SK-N-SH (cell line): ENCODE measurements at regions not wholly inside any gene's neighbourhood (a gene's known extent, or its start where the extent isn't known, plus 50 kb on each side); places are given as distances from the start of the nearest gene placed in this dataset.

Source experiments
- CTCF ChIA-PET: fragments of 300-600, 350-600 bp; formaldehyde crosslinking; extraction: SDS; loops from one replicate; lab custom pipeline; 2021; lab: Yijun Ruan, JAX
- POLR2A ChIA-PET: fragments of 350-600 bp; sonication (Branson Sonifier 250); formaldehyde crosslinking; extraction: SDS; loops from one replicate; lab custom pipeline; 2020; ENCODE audit warnings: antibody characterized with exemption, inconsistent platforms; lab: Yijun Ruan, JAX
- DNase-seq: peaks from one replicate; pipeline ENCODE4 v3.0.0; 2012
- H2AFZ ChIP-seq: fragments of 200-600 bp; sonication (generic); 2 replicates; pipeline ENCODE4 v1.8.1; 2016; ENCODE audit warnings: antibody characterized with exemption, mild to moderate bottlenecking, low read depth
- H3F3A ChIP-seq: fragments of 200-600 bp; sonication (generic); replicated peaks from 2 replicates; pipeline ENCODE3; 2016; ENCODE audit warnings: antibody characterized with exemption, mild to moderate bottlenecking; ENCODE audit not compliant: insufficient read depth
- H3K27ac ChIP-seq, 2 experiments: fragments of 200-500 bp in 1 of 2; fragments of 200-600 bp in 1 of 2; sonication (Bioruptor generic) in 1 of 2; sonication (generic), shearing (Covaris generic) in 1 of 2; 2 replicates each; pipeline versions ENCODE4 v1.5.1 to v1.6.1; 2014 to 2016; ENCODE audit warnings: low read depth in 2 of 2, inconsistent platforms in 1 of 2, low read length in 1 of 2, mild to moderate bottlenecking in 1 of 2, mixed read lengths in 1 of 2
- H3K27me3 ChIP-seq: fragments of 200-600 bp; sonication (generic), shearing (Covaris generic); 2 replicates; pipeline ENCODE4 v1.6.1; 2016; ENCODE audit warnings: mixed run types; ENCODE audit not compliant: insufficient read depth
- H3K36me3 ChIP-seq, 2 experiments: fragments of 200-500 bp in 1 of 2; fragments of 200-600 bp in 1 of 2; sonication (Bioruptor generic) in 1 of 2; sonication (generic) in 1 of 2; replicated peaks in 1 of 2; 2 replicates each; pipeline versions ENCODE3 to v1.5.1; 2014 to 2016; ENCODE audit warnings: low read length in 1 of 2, mild to moderate bottlenecking in 1 of 2; ENCODE audit not compliant: insufficient read depth in 2 of 2, control insufficient read depth in 1 of 2
- H3K4me1 ChIP-seq, 2 experiments: fragments of 200-500 bp in 1 of 2; fragments of 200-600 bp in 1 of 2; sonication (Bioruptor generic) in 1 of 2; sonication (generic), shearing (Covaris generic) in 1 of 2; 2 replicates each; pipeline versions ENCODE4 v1.5.1 to v1.6.1; 2014 to 2016; ENCODE audit warnings: low read depth in 1 of 2, low read length in 1 of 2, mixed run types in 1 of 2; ENCODE audit not compliant: insufficient read depth in 2 of 2, control insufficient read depth in 1 of 2
- H3K4me2 ChIP-seq: fragments of 200-600 bp; sonication (generic), shearing (Covaris generic); 2 replicates; pipeline ENCODE4 v1.6.1; 2017; ENCODE audit warnings: mixed run types
- H3K4me3 ChIP-seq, 2 experiments: fragments of 200-500 bp in 1 of 2; fragments of 200-600 bp in 1 of 2; sonication (Bioruptor generic) in 1 of 2; sonication (generic), shearing (Covaris generic) in 1 of 2; 2 replicates each; pipeline versions ENCODE4 v1.5.1 to v1.8.1; 2014 to 2016; ENCODE audit warnings: low read depth in 2 of 2, inconsistent platforms in 1 of 2, low read length in 1 of 2, mild to moderate bottlenecking in 1 of 2, mixed read lengths in 1 of 2, moderate library complexity in 1 of 2
- H3K79me2 ChIP-seq: fragments of 200-600 bp; sonication (generic); 2 replicates; pipeline ENCODE4 v1.8.1; 2017; ENCODE audit warnings: mild to moderate bottlenecking; ENCODE audit not compliant: insufficient read depth
- H3K9ac ChIP-seq: fragments of 200-600 bp; sonication (generic); 2 replicates; pipeline ENCODE4 v1.6.1; 2017; ENCODE audit warnings: mixed run types
- H3K9me2 ChIP-seq: fragments of 200-600 bp; sonication (generic); 2 replicates; pipeline ENCODE4 v1.6.1; 2017; ENCODE audit warnings: mixed run types
- H3K9me3 ChIP-seq: fragments of 200-600 bp; sonication (generic); 2 replicates; pipeline ENCODE4 v1.6.1; 2017; ENCODE audit warnings: mixed run types, mild to moderate bottlenecking, moderate library complexity
- H4K20me1 ChIP-seq: fragments of 200-600 bp; sonication (generic); 2 replicates; pipeline ENCODE4 v1.6.1; 2017; ENCODE audit warnings: mild to moderate bottlenecking, mixed run types; ENCODE audit not compliant: insufficient read depth
- FOXM1 ChIP-seq: IDR thresholded peaks from 2 replicates; pipeline ENCODE4 v1.4.0; 2012; ENCODE audit warnings: low read depth, mild to moderate bottlenecking
- GATA2 ChIP-seq: sonication (generic); formaldehyde crosslinking; IDR thresholded peaks from 2 replicates; pipeline ENCODE4 v1.5.0; 2020; ENCODE audit warnings: mild to moderate bottlenecking, missing genetic modification reagents
- TEAD4 ChIP-seq: IDR thresholded peaks from 2 replicates; pipeline ENCODE4 v1.4.0; 2012; ENCODE audit warnings: mild to moderate bottlenecking, borderline replicate concordance; ENCODE audit not compliant: insufficient read depth
- YY1 ChIP-seq: IDR thresholded peaks from 2 replicates; pipeline ENCODE4 v1.4.0; 2012; ENCODE audit warnings: low read depth, mild to moderate bottlenecking
- WGBS: methylation state at CpG from one replicate; pipeline ENCODE4 v1.1.6; 2017; ENCODE audit warnings: low lambda C conversion rate; 5-methylcytosine and 5-hydroxymethylcytosine counted together
- TF ChIP-seq, protein P1 (sequence below): IDR thresholded peaks from 2 replicates; pipeline ENCODE4 v1.4.0; 2012; ENCODE audit warnings: low read depth, borderline replicate concordance
- TF ChIP-seq, protein P2 (sequence below): fragments of 200-600 bp; sonication (generic); IDR thresholded peaks from 2 replicates; pipeline ENCODE4 v1.6.1; 2017; ENCODE audit warnings: antibody characterized with exemption, mild to moderate bottlenecking, moderate library complexity
- TF ChIP-seq, protein P3 (sequence below): IDR thresholded peaks from 2 replicates; pipeline ENCODE4; 2012
- TF ChIP-seq, protein P4 (sequence below): IDR thresholded peaks from 2 replicates; pipeline ENCODE4 v1.4.0; 2012; ENCODE audit warnings: low read depth, borderline replicate concordance

DNA sequence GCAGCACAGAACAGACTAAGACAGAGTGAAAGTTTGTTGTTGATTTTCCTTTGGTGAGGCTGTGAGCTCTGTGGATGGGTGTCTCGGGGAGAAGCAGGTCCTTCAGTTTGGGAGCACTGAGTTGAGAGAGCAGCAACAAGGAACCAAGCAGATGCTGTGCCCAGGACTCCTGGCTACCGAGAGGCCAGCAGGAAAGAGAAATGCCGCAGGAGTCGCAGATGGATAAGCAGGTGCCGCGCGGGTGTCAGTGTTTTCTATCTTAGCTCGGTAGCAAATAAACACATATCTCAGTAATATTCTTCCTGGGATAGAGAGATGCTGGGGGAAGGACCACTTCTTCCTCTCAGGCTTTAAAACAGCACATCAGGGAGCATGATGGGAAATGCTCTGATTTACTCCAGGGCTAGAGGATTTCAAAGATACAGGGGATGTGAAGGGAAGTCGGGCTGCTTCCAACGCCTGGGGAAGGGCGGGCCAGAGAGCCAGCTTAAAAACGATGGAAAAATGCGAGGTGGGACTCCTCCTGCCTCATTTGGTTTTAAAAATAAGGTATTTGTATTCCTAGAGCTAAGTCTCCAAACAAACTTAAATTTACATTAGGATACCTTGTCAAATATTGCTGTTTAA lies 470.7 kb upstream of the B3GAT1 start:
- Histone ChIP-seq H3K4me1 (peaks cover 0 to 2% of the 10 kb centered on the region in 2 experiments; a peak in 1 of 4 replicates), H3K9ac (no peak overlapping the region), H3K4me3 (no peak overlapping the region), H3K27me3 (no peaks in the 10 kb centered on the region), H3K36me3 (no peaks in the 10 kb centered on the region), H3K9me2 (no peaks in the 10 kb centered on the region), H2AFZ (no peak overlapping the region), H3K79me2 (no peaks in the 10 kb centered on the region), H4K20me1 (no peaks in the 10 kb centered on the region), H3K9me3 (no peaks in the 10 kb centered on the region), H3K27ac (no peak overlapping the region), H3F3A (no peaks in the 10 kb centered on the region), H3K4me2 (no peak overlapping the region)
- TF ChIP-seq, protein P1, sequence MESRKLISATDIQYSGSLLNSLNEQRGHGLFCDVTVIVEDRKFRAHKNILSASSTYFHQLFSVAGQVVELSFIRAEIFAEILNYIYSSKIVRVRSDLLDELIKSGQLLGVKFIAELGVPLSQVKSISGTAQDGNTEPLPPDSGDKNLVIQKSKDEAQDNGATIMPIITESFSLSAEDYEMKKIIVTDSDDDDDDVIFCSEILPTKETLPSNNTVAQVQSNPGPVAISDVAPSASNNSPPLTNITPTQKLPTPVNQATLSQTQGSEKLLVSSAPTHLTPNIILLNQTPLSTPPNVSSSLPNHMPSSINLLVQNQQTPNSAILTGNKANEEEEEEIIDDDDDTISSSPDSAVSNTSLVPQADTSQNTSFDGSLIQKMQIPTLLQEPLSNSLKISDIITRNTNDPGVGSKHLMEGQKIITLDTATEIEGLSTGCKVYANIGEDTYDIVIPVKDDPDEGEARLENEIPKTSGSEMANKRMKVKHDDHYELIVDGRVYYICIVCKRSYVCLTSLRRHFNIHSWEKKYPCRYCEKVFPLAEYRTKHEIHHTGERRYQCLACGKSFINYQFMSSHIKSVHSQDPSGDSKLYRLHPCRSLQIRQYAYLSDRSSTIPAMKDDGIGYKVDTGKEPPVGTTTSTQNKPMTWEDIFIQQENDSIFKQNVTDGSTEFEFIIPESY, result no peak
- TF ChIP-seq TEAD4 (no peak), FOXM1 (no peak), GATA2 (CRISPR knock-in tag) (no peak)
- TF ChIP-seq, protein P2, sequence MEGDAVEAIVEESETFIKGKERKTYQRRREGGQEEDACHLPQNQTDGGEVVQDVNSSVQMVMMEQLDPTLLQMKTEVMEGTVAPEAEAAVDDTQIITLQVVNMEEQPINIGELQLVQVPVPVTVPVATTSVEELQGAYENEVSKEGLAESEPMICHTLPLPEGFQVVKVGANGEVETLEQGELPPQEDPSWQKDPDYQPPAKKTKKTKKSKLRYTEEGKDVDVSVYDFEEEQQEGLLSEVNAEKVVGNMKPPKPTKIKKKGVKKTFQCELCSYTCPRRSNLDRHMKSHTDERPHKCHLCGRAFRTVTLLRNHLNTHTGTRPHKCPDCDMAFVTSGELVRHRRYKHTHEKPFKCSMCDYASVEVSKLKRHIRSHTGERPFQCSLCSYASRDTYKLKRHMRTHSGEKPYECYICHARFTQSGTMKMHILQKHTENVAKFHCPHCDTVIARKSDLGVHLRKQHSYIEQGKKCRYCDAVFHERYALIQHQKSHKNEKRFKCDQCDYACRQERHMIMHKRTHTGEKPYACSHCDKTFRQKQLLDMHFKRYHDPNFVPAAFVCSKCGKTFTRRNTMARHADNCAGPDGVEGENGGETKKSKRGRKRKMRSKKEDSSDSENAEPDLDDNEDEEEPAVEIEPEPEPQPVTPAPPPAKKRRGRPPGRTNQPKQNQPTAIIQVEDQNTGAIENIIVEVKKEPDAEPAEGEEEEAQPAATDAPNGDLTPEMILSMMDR, result no peak
- TF ChIP-seq, protein P3, sequence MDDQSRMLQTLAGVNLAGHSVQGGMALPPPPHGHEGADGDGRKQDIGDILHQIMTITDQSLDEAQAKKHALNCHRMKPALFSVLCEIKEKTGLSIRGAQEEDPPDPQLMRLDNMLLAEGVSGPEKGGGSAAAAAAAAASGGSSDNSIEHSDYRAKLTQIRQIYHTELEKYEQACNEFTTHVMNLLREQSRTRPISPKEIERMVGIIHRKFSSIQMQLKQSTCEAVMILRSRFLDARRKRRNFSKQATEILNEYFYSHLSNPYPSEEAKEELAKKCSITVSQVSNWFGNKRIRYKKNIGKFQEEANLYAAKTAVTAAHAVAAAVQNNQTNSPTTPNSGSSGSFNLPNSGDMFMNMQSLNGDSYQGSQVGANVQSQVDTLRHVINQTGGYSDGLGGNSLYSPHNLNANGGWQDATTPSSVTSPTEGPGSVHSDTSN, result no peak
- TF ChIP-seq, protein P4, sequence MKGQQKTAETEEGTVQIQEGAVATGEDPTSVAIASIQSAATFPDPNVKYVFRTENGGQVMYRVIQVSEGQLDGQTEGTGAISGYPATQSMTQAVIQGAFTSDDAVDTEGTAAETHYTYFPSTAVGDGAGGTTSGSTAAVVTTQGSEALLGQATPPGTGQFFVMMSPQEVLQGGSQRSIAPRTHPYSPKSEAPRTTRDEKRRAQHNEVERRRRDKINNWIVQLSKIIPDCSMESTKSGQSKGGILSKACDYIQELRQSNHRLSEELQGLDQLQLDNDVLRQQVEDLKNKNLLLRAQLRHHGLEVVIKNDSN, result no peak
- WGBS, result 50% methylated on average over 13 of the region's 13 CpGs
- CTCF ChIA-PET, result interaction anchor here (0.9 to 1.8 kb wide), 3 partner anchors 14 to 122 kb away, joined by 3 to 11 read pairs (median 3); no protein-coding TSS in a partner anchor
- POLR2A ChIA-PET, result no interaction called here
- DNase-seq, result no peak

DNA sequence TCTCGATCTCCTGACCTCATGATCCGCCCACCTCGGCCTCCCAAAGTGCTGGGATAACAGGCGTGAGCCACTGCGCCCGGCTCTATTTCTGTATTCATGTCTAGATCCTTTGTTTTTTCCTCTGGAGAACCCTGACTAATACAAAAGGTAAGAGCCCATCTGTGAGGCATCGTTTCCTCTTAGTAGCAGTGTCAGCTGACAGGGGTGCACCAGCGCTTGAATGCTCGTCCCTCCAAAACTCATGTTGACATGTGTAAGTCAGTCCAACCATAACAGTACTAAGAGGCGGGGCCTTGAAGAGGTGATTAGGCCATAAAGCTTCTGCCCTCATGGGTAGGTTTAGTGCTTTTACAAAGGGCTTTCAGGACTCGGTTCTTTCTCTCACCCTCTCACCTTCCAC lies 470.1 kb upstream of the B3GAT1 start:
- DNase-seq, result no peak

More for the DNA sequence above, 470.1 kb upstream of the B3GAT1 start:
- Histone ChIP-seq H3F3A (no peaks in the 10 kb centered on the region), H3K4me2 (no peak overlapping the region), H3K9me2 (no peaks in the 10 kb centered on the region), H3K4me3 (no peak overlapping the region), H3K9ac (no peak overlapping the region), H3K79me2 (no peaks in the 10 kb centered on the region), H3K9me3 (no peaks in the 10 kb centered on the region), H4K20me1 (no peaks in the 10 kb centered on the region), H3K36me3 (no peaks in the 10 kb centered on the region), H3K4me1 (peaks cover 0 to 2% of the 10 kb centered on the region in 2 experiments; a peak in 1 of 4 replicates), H3K27me3 (no peaks in the 10 kb centered on the region), H3K27ac (no peak overlapping the region), H2AFZ (no peak overlapping the region)
- ChIA-PET POLR2A (no interaction called here), CTCF (interaction anchor here (0.6 to 1.8 kb wide), 4 partner anchors 14 to 962 kb away, joined by 3 to 11 read pairs (median 3); no protein-coding TSS in a partner anchor)
- no peak for TF ChIP-seq YY1
- WGBS, result 36% methylated on average over 11 of the region's 11 CpGs
